CD4-positive, alpha-beta T cell treated with Interleukin-10 for 1 hour (primary cell): ENCODE measurements at regions not wholly inside any gene's neighbourhood (a gene's known extent, or its start where the extent isn't known, plus 50 kb on each side); places are given as distances from the start of the nearest gene placed in this dataset.
"Not testable (repeated sequence)": the region's sequence is repeated elsewhere in the genome, so short reads cannot be mapped to it uniquely, and the experiment has no call there.

Source experiments
- DNase-seq: peaks from one replicate; pipeline ENCODE4 v3.0.0-alpha.2; 2020

DNA sequence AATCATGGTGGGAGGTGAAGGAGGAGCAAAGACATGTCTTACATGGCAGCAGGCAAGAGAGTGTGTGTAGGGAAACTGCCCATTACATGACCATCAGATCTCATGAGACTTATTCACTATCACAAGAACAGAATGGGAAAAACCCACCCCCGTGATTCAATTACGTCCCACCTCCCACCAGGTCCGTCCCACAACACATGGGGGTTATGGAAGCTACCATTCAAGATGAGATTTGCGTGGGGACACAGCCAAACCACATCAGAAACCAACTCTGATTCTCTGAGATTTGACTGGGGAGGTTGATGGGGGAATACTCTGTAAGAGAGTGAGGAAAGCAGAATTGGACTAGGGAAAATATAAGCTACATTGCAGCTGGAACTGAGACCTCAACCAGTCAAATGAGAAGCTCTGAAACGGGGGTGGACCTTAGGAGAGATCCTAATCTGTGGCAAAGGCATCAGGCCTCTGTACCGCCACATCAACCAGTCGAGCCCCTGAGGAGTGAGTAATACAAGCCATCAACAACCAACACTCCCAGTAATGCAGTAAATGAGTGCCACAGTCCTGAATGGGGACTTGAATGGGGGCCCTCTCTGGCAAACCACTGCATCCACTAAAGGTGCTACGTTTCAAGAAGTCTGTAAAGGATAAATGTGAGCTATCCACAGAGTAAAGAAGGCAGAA, 207.9 kb upstream of the GADL1 start:
- no peak for DNase-seq

DNA sequence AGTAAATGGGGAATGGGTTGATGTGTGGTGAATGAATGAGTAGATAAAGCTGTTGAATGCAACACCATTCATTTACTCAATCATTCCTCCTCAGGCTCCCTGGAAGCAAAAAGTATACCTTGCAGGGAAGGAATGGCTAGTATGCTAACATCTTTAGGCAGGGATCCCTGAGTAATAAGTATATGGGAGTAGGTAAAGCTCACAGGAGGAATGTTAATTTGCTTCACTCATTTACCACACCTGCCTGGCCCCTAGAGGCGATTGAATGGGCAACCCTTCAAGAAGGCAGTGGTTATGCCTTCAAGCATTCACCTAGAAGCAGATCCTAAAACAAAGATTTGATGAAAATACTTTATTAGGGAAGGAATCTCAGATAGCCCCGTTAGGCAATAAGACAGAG, 208.7 kb upstream of the GADL1 start:
- DNase-seq: no peak

GRCh38 chr3:31103623-31104180, 209.2 kb upstream of the GADL1 start:
- no peak for DNase-seq

GRCh38 chr3:31105011-31105410, 210.6 kb upstream of the GADL1 start:
- no peak for DNase-seq

DNA sequence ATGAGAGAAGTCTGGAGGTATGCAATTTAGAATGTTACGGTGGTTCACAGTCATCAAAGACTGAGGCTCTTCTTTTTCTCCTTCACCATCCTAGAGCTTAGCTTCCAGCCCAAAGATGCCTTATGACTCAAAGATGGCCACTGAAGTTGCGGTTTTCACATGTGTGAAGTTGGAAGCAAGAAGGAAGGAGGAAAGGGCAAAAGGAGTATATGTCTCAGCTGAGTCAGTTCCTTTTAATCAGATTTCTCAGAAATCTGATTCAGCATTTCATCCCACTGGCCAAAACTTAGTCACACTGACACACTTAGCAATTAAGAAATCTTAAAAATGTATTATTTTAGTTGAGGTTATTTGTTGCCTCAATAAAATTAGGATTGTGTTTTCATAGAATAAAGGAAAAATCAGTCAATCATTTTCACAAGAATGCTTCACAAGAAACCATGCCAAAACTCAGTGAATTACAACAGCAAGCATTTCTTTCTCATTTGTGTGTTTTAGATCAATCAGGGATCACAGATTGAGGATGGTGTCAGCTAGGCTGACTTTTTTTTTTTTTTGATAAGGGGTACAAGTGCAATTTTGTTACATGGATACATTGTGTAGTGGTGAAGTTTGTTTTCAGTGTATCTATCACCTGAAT, 211.1 kb upstream of the GADL1 start:
- DNase-seq: no peak

- DNase-seq: no peak
Observed at GRCh38 chr3:31106204-31106603, 211.7 kb upstream of the GADL1 start.

GRCh38 chr3:31106912-31107311, 212.5 kb upstream of the GADL1 start:
- DNase-seq: no peak

GRCh38 chr3:31114929-31115283, 220.4 kb upstream of the GADL1 start:
- no peak for DNase-seq

- DNase-seq: not testable (repeated sequence)
Observed at GRCh38 chr3:31115531-31115930, 221.1 kb upstream of the GADL1 start.

GRCh38 chr3:31116651-31117050, 222.2 kb upstream of the GADL1 start:
- DNase-seq: no peak

- no peak for DNase-seq
Observed at GRCh38 chr3:31117854-31118253, 223.4 kb upstream of the GADL1 start.

GRCh38 chr3:31124373-31124772, 229.9 kb upstream of the GADL1 start:
- DNase-seq: no peak

- DNase-seq: no peak
Observed at GRCh38 chr3:31125413-31126020, 231.1 kb upstream of the GADL1 start.

DNA sequence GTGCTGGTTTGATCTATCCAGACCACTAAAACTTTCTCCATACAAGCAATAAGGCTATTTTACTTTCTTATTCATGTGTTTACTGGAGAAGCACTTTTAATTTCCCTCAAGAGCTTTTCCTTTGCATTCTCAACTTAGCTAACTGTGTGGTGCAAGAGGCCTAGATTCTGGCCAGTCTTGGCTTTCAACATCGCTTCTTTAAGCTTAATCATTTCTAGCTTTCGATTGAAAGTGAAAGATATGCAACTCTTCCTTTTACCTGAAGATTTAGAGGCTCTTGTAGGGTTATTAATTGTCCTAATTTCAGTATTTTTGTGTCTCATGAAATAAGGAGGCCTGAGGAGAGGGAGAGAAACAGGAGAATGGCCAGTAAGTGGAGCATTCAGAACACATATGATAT, 234.8 kb upstream of the GADL1 start:
- DNase-seq: no peak

- DNase-seq: peak; percentile 51
Observed at GRCh38 chr3:31132132-31132769, 237.8 kb upstream of the GADL1 start.

DNA sequence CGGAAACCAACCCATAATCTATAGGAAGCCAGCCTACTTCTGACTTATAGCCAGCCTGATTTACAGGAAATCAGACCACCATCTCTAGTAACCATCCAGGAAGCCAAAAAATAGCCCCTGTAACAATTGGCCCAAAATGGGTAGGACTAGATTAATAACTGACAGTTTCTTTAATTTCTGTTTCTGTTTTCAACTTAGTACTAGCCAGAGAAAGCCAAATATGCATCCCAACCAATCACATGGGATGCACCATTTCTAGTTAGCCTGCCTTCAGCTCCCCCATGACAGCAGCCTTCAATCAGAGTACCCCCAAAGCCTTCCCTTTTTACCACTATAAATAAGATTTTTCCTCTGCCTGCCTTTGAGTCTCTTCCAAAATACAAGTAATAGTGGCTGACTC, 239.1 kb upstream of the GADL1 start:
- DNase-seq: no peak

DNA sequence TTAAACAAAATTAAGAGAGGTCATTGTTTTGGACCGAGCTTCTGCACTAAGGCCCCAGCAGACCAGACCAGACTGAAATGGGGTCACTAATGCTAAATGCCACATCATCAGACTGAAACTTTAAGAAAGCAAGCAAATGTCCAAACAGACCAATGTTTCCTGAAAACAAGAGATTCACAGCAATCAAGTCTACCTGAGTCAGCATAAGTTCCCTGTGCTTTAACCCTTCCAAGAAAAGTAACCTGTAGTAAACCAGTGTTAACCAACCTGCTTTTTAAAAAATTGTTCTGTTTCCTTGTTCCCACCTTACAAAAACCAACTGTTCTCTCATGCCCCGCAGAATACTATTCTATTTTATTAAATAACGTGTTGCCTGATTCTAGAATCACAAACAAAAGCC, 241.1 kb upstream of the GADL1 start:
- DNase-seq: no peak

DNA sequence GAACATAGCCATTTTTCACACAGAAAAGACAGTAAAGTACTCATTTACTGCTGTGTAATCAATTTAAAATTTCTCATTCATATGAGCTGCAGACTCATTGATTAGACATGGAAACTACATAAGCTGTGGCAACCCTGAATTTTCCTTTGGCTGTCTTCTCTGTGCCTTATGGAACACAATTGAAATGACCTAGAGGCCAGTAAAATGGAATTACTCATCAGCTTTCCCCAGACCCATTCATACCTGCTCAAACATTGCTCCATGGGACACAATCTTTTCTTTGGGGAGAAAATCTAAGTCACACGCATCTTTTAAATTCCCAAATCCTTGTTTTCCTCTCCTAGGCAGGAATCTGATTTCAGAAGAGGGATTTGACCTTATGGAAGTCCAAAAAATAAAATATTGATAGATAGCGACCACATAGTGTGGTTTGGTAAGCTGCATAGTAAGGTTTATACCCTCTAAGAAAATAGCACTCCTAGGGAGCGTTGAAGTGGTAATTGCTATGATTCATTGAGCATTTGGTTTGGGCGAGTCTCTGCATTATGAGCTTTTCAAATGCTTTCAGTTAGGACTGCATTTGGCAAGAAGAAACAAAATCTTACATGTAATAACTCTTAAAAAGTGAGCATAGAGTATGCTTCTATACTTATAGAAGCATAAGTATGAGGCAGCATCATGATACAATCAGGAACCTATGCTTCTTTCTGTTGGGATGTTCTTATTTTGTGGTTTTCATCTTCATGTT, 243.4 kb upstream of the GADL1 start:
- no peak for DNase-seq

GRCh38 chr3:31140470-31140869, 246.0 kb upstream of the GADL1 start:
- no peak for DNase-seq

GRCh38 chr3:31142139-31142538, 247.7 kb upstream of the GADL1 start:
- no peak for DNase-seq

DNA sequence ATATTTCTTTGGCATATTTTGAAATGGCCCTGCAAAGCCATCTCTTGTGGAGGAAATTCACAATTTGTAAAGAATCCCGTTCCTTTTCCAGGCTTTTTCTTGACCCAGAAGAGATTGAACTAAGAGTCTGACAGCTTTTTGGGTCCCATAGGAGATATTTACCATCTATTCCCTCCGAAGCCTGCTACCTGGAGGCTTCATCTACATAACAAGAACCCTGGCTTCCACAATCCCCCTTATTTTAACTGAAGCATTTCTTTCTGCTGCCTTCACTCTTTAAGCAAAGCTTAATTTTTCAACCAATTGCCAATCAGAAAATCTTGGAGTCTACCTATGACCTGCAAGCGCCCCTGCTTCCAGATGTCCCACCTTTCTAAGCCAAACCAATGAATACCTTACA, 248.1 kb upstream of the GADL1 start:
- no peak for DNase-seq

- no peak for DNase-seq
Observed at GRCh38 chr3:31145062-31145461, 250.6 kb upstream of the GADL1 start.

- DNase-seq: no peak
Observed at GRCh38 chr3:31147550-31147949, 253.1 kb upstream of the GADL1 start.
